ENCODE measurements at regions not wholly inside any gene's neighbourhood (a gene's known extent, or its start where the extent isn't known, plus 50 kb on each side); places are given as distances from the start of the nearest gene placed in this dataset.

DNA sequence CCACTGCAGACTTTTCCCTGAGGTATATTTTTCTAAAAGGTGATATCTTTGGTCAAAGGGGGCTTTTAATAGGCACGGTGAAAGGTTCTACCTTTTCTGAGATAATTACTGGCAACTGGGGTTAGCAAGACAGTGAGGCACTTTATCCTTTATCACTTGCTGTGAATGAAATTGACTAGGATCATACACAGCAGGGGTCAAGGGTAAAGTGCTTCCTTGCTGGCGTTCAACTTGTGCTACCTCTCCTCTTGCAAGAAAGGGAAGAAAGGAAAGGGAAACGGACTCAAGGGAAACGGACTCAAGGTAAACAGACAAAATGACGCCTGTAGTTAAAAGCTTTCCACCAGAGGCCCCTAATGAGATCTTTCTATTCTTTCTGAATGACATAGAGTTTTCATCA lies 78.6 kb upstream of the RAPGEF2 start:
- no peak for TF ChIP-seq CTCF (IDR thresholded peaks at IDR 0.05)
- no peak for TF ChIP-seq EZH2 (IDR thresholded peaks at IDR 0.05; ENCODE audit: borderline replicate concordance, insufficient read depth, low read depth, low read length, poor library complexity, severe bottlenecking)

All from B cell (primary cell).